Epithelial cell of proximal tubule (primary cell): ENCODE measurements at regions not wholly inside any gene's neighbourhood (a gene's known extent, or its start where the extent isn't known, plus 50 kb on each side); places are given as distances from the start of the nearest gene placed in this dataset.

Source experiments
- DNase-seq: peaks from one replicate; pipeline ENCODE4 v3.0.0-alpha.2; 2011; ENCODE audit warnings: low read depth
- H3K4me3 ChIP-seq: 2 replicates; pipeline ENCODE4 v1.5.1; 2011; ENCODE audit warnings: low read depth, mild to moderate bottlenecking, low read length
- CTCF ChIP-seq: conservative IDR thresholded peaks from 2 replicates; pipeline ENCODE4 v1.5.1; 2012; ENCODE audit warnings: low read depth, mild to moderate bottlenecking, low read length

DNA sequence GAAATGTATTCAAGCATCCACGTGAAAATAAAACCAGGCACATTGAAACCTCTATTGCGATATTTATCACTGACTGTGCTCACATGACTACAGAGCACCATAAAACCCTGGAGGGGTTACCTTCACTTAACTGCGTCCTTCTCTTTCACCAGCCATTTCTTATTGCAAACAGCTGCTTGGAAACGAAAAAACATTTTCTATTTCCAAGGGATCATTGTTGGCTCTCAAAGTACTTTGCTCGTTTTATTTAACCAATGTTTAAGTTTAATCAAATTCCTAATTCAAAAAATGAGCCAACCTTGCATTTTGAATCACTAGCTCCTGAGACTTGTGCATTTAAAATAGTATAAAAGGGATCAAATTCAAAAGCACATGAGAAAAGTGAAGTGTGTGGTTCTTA is 134.4 kb downstream of the OSR1 start:
- DNase-seq: no peak
- H3K4me3 ChIP-seq: no peak overlapping the region
- no peak for TF ChIP-seq CTCF

DNA sequence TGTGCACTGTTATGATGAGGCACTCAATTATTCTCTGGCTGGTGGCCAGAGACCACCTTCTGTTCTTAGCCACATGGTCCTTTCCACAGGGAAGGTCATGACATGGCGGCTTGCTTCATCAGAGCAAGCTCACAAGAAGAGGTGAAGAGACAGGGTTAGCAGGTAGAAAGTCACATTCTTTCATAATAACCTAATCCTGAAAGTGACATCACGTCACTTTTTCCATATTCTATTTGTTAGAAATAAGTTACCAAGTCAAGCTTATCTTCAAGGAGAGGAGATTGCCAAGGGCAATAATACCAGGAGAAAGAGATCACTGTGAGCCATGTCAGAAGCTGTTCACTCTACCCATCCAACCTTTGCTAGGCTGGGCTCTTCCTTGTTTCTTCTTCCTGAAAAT is 139.4 kb downstream of the OSR1 start:
- no peak overlapping the region for H3K4me3 ChIP-seq
- no peak for TF ChIP-seq CTCF
- no peak for DNase-seq

- no peak for TF ChIP-seq CTCF
- H3K4me3 ChIP-seq: no peak overlapping the region
- no peak for DNase-seq
Measured at GRCh38 chr2:19218166-19218565, 140.3 kb downstream of the OSR1 start.

GRCh38 chr2:19216676-19217602 is 141.5 kb downstream of the OSR1 start:
- H3K4me3 ChIP-seq: no peak overlapping the region
- no peak for TF ChIP-seq CTCF
- DNase-seq: no peak

DNA sequence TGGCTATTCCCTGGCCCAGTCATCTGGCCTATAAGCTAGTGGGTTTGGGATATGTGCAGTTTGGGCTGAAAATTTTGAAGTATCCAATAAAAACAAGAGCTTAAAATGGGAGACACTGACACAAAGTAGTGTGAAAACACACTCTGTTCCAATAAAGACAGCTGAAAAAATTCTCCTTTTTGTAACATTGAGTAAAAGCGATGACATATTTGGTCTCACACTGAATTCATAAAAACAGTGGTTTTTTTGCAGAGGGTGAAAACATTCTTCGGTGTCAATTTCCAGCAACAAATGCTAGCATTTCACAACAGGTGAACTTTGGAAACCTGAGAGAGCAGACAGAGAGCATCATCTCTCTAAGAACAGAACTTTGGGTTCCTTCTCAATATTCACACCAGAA is 142.2 kb downstream of the OSR1 start:
- TF ChIP-seq CTCF: no peak
- no peak for DNase-seq
- no peak overlapping the region for H3K4me3 ChIP-seq

- no peak for DNase-seq
- no peak for TF ChIP-seq CTCF
- no peak overlapping the region for H3K4me3 ChIP-seq
Measured at GRCh38 chr2:19214682-19215391, 143.6 kb downstream of the OSR1 start.
